Activated CD4-positive, alpha-beta T cell treated with anti-CD3 and anti-CD28 coated beads, Interleukin-2, amount 10 ng/mL, durations not matched to agents 7 days and 5 days (primary cell): ENCODE measurements at regions not wholly inside any gene's neighbourhood (a gene's known extent, or its start where the extent isn't known, plus 50 kb on each side); places are given as distances from the start of the nearest gene placed in this dataset.

Experiments
- CTCF ChIA-PET: fragments of 350-600 bp; sonication (Branson Sonifier 250); formaldehyde crosslinking; loops from one replicate; lab custom pipeline; 2021; ENCODE audit warnings: antibody characterized with exemption; lab: Charles Lee
- POLR2A ChIA-PET: fragments of 350-600 bp; sonication (Branson Sonifier 250); formaldehyde crosslinking; loops from one replicate; lab custom pipeline; 2021; ENCODE audit warnings: antibody characterized with exemption; lab: Charles Lee
- DNase-seq: peaks from one replicate; pipeline ENCODE4 v3.0.0-alpha.2; 2020
- H3K27ac Mint-ChIP-seq: one replicate; pipeline ENCODE4 v1.8.0; 2021; ENCODE audit warnings: mild to moderate bottlenecking, moderate library complexity, mixed read lengths
- H3K27me3 Mint-ChIP-seq: one replicate; pipeline ENCODE4 v1.8.0; 2021; ENCODE audit warnings: mixed read lengths
- H3K36me3 Mint-ChIP-seq: one replicate; pipeline ENCODE4 v1.8.0; 2021; ENCODE audit warnings: low read depth, mixed read lengths
- H3K4me1 Mint-ChIP-seq: one replicate; pipeline ENCODE4 v1.8.0; 2021; ENCODE audit warnings: mixed read lengths
- H3K4me3 Mint-ChIP-seq: one replicate; pipeline ENCODE4 v1.8.0; 2021; ENCODE audit warnings: mild to moderate bottlenecking, moderate library complexity, mixed read lengths
- H3K9me3 Mint-ChIP-seq: one replicate; pipeline ENCODE4 v1.8.0; 2021; ENCODE audit warnings: mixed read lengths

GRCh38 chr5:125928663-125929062 lies 494.5 kb upstream of the GRAMD2B start:
- no peaks in the 10 kb centered on the region for H3K36me3 Mint-ChIP-seq
- no peak overlapping the region for H3K27ac Mint-ChIP-seq
- no peaks in the 10 kb centered on the region for H3K27me3 Mint-ChIP-seq
- no peak overlapping the region for H3K4me3 Mint-ChIP-seq
- POLR2A ChIA-PET = no interaction called here
- H3K4me1 Mint-ChIP-seq = no peaks in the 10 kb centered on the region
- CTCF ChIA-PET = no interaction called here
- DNase-seq = no peak
- peaks cover 4% of the 10 kb centered on the region for H3K9me3 Mint-ChIP-seq

GRCh38 chr5:125950012-125950615 lies 473.1 kb upstream of the GRAMD2B start:
- POLR2A ChIA-PET = no interaction called here
- no peaks in the 10 kb centered on the region for H3K36me3 Mint-ChIP-seq
- no peak overlapping the region for H3K4me3 Mint-ChIP-seq
- no peak overlapping the region for H3K27ac Mint-ChIP-seq
- no peaks in the 10 kb centered on the region for H3K27me3 Mint-ChIP-seq
- DNase-seq = no peak
- no peaks in the 10 kb centered on the region for H3K9me3 Mint-ChIP-seq
- no peaks in the 10 kb centered on the region for H3K4me1 Mint-ChIP-seq
- CTCF ChIA-PET = no interaction called here

GRCh38 chr5:125961150-125961549 lies 462.1 kb upstream of the GRAMD2B start:
- CTCF ChIA-PET = no interaction called here
- H3K27ac Mint-ChIP-seq = no peak overlapping the region
- no peaks in the 10 kb centered on the region for H3K27me3 Mint-ChIP-seq
- H3K36me3 Mint-ChIP-seq = no peaks in the 10 kb centered on the region
- DNase-seq = no peak
- no peaks in the 10 kb centered on the region for H3K9me3 Mint-ChIP-seq
- peaks cover 5% of the 10 kb centered on the region for H3K4me1 Mint-ChIP-seq
- POLR2A ChIA-PET = no interaction called here
- H3K4me3 Mint-ChIP-seq = no peak overlapping the region

- DNase-seq = no peak
- Mint-ChIP-seq H3K9me3 (no peaks in the 10 kb centered on the region), H3K4me3 (no peak overlapping the region), H3K27ac (no peak overlapping the region), H3K36me3 (no peaks in the 10 kb centered on the region), H3K27me3 (no peaks in the 10 kb centered on the region), H3K4me1 (peaks cover 5% of the 10 kb centered on the region)
- ChIA-PET POLR2A (no interaction called here), CTCF (no interaction called here)
Measured at GRCh38 chr5:125965577-125965976, 457.6 kb upstream of the GRAMD2B start.

GRCh38 chr5:125967576-125967975 lies 455.6 kb upstream of the GRAMD2B start:
- POLR2A ChIA-PET = no interaction called here
- CTCF ChIA-PET = no interaction called here
- no peaks in the 10 kb centered on the region for H3K9me3 Mint-ChIP-seq
- no peak overlapping the region for H3K27ac Mint-ChIP-seq
- H3K36me3 Mint-ChIP-seq = no peaks in the 10 kb centered on the region
- no peaks in the 10 kb centered on the region for H3K27me3 Mint-ChIP-seq
- no peak for DNase-seq
- H3K4me1 Mint-ChIP-seq = no peaks in the 10 kb centered on the region
- no peak overlapping the region for H3K4me3 Mint-ChIP-seq

- no peak for DNase-seq
- Mint-ChIP-seq H3K27ac (no peak overlapping the region), H3K36me3 (no peaks in the 10 kb centered on the region), H3K4me1 (no peaks in the 10 kb centered on the region), H3K4me3 (no peak overlapping the region), H3K9me3 (no peaks in the 10 kb centered on the region), H3K27me3 (no peaks in the 10 kb centered on the region)
- ChIA-PET POLR2A (no interaction called here), CTCF (no interaction called here)
Measured at GRCh38 chr5:125969011-125969813, 454.0 kb upstream of the GRAMD2B start.

GRCh38 chr5:125969814-125970171 lies 453.4 kb upstream of the GRAMD2B start:
- no peak overlapping the region for H3K4me3 Mint-ChIP-seq
- H3K4me1 Mint-ChIP-seq = no peaks in the 10 kb centered on the region
- H3K27me3 Mint-ChIP-seq = no peaks in the 10 kb centered on the region
- ChIA-PET POLR2A (no interaction called here), CTCF (no interaction called here)
- H3K9me3 Mint-ChIP-seq = no peaks in the 10 kb centered on the region
- DNase-seq = no peak
- H3K27ac Mint-ChIP-seq = no peak overlapping the region
- no peaks in the 10 kb centered on the region for H3K36me3 Mint-ChIP-seq

GRCh38 chr5:125970631-125971307 lies 452.4 kb upstream of the GRAMD2B start:
- no peaks in the 10 kb centered on the region for H3K9me3 Mint-ChIP-seq
- H3K27ac Mint-ChIP-seq = no peak overlapping the region
- POLR2A ChIA-PET = no interaction called here
- CTCF ChIA-PET = no interaction called here
- DNase-seq = no peak
- H3K4me3 Mint-ChIP-seq = no peak overlapping the region
- no peaks in the 10 kb centered on the region for H3K27me3 Mint-ChIP-seq
- no peaks in the 10 kb centered on the region for H3K4me1 Mint-ChIP-seq
- no peaks in the 10 kb centered on the region for H3K36me3 Mint-ChIP-seq

- no peak for DNase-seq
- no peaks in the 10 kb centered on the region for H3K4me1 Mint-ChIP-seq
- POLR2A ChIA-PET = no interaction called here
- CTCF ChIA-PET = no interaction called here
- no peaks in the 10 kb centered on the region for H3K36me3 Mint-ChIP-seq
- no peak overlapping the region for H3K4me3 Mint-ChIP-seq
- H3K9me3 Mint-ChIP-seq = no peaks in the 10 kb centered on the region
- no peaks in the 10 kb centered on the region for H3K27me3 Mint-ChIP-seq
- H3K27ac Mint-ChIP-seq = no peak overlapping the region
Measured at GRCh38 chr5:125972706-125973105, 450.5 kb upstream of the GRAMD2B start.

- no peaks in the 10 kb centered on the region for H3K9me3 Mint-ChIP-seq
- H3K4me1 Mint-ChIP-seq = no peaks in the 10 kb centered on the region
- ChIA-PET CTCF (no interaction called here), POLR2A (no interaction called here)
- no peaks in the 10 kb centered on the region for H3K36me3 Mint-ChIP-seq
- no peak for DNase-seq
- H3K27ac Mint-ChIP-seq = no peak overlapping the region
- H3K27me3 Mint-ChIP-seq = no peaks in the 10 kb centered on the region
- no peak overlapping the region for H3K4me3 Mint-ChIP-seq
Measured at GRCh38 chr5:125974679-125975078, 448.5 kb upstream of the GRAMD2B start.

- H3K9me3 Mint-ChIP-seq = no peaks in the 10 kb centered on the region
- POLR2A ChIA-PET = no interaction called here
Measured at GRCh38 chr5:125976421-125977000, 446.7 kb upstream of the GRAMD2B start.

GRCh38 chr5:125978015-125978414 lies 445.2 kb upstream of the GRAMD2B start:
- POLR2A ChIA-PET = no interaction called here

More at GRCh38 chr5:125976421-125977000, 446.7 kb upstream of the GRAMD2B start:
- H3K27ac Mint-ChIP-seq = no peak overlapping the region
- no peak for DNase-seq
- H3K4me1 Mint-ChIP-seq = no peaks in the 10 kb centered on the region
- H3K4me3 Mint-ChIP-seq = no peak overlapping the region
- no peaks in the 10 kb centered on the region for H3K36me3 Mint-ChIP-seq
- no peaks in the 10 kb centered on the region for H3K27me3 Mint-ChIP-seq
- CTCF ChIA-PET = interaction anchor here (0.7 kb wide), 1 partner anchor 98 kb away, joined by 3 read pairs; no protein-coding TSS in a partner anchor

GRCh38 chr5:125979636-125980035 lies 443.6 kb upstream of the GRAMD2B start:
- no peak overlapping the region for H3K4me3 Mint-ChIP-seq
- H3K27ac Mint-ChIP-seq = no peak overlapping the region
- no peaks in the 10 kb centered on the region for H3K36me3 Mint-ChIP-seq
- H3K27me3 Mint-ChIP-seq = no peaks in the 10 kb centered on the region
- ChIA-PET CTCF (no interaction called here), POLR2A (no interaction called here)
- no peak for DNase-seq
- H3K4me1 Mint-ChIP-seq = no peaks in the 10 kb centered on the region
- no peaks in the 10 kb centered on the region for H3K9me3 Mint-ChIP-seq

More at GRCh38 chr5:125978015-125978414, 445.2 kb upstream of the GRAMD2B start:
- Mint-ChIP-seq H3K27ac (no peak overlapping the region), H3K27me3 (no peaks in the 10 kb centered on the region), H3K36me3 (no peaks in the 10 kb centered on the region), H3K4me3 (no peak overlapping the region), H3K9me3 (no peaks in the 10 kb centered on the region), H3K4me1 (no peaks in the 10 kb centered on the region)
- CTCF ChIA-PET = no interaction called here
- no peak for DNase-seq
